Fibroblast of peridontal ligament (primary cell): ENCODE measurements at regions not wholly inside any gene's neighbourhood (a gene's known extent, or its start where the extent isn't known, plus 50 kb on each side); places are given as distances from the start of the nearest gene placed in this dataset.
"Not testable (repeated sequence)": the region's sequence is repeated elsewhere in the genome, so short reads cannot be mapped to it uniquely, and the experiment has no call there.

Experiments
- DNase-seq: peaks from one replicate; pipeline ENCODE4 v3.0.0-alpha.2; 2010; ENCODE audit errors: extremely low read depth

DNA sequence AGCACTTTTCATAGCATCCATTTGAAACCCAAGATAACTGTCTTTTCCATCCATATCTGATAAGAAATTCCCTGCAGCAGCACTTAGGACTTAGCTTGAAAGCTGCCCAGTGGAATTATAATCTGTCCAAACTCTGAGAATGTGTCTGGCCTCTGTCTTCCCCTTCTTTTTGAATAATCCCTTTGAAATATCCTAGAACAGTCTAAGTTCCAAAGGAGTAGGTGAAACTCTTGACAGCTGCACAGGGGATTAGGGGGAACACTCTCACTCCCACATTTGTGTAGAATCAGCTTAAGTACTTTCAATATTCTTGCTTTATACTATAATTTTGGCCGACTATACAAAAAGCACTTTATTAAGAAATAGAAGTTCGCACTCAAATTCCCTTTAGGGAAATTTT, 157.7 kb downstream of the PAPSS1 start:
- no peak for DNase-seq

DNA sequence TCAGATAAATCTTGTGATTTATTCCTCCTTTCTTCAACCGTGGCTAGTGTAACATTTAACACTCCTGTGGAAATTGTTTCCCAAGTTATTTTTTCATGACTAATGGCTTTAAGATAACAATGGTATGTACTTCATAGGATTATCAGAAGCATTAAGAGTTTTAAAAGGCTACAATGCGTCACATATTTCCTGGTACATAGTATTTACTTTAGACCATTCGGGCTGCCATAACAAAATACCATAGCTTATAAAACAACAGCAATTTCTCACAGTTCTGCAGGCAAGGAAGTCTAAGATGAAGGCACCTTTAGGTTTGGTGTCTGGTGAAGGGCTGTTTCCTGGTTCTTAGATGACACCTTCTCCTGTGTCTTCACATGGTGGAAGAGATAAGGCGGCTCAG, 158.6 kb downstream of the PAPSS1 start:
- DNase-seq: no peak

DNA sequence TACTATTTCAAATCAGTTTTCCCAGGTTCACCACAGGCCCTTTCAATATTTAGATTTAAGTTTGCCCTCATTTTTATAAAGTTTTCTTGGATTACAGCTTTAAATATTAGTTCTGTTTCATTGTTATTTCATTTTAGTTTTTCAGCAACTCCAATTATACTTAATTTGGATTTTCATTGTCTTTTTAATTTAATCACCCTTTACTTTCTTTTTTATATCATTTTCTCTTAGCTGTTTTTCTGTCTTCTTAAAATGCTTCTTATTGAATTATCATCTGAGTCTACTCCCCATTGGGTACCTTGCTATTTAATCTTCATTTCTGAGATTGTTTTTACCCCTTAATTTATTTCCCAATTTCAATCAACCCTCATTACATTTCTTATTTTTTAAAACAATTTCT, 160.4 kb downstream of the PAPSS1 start:
- DNase-seq: no peak

DNA sequence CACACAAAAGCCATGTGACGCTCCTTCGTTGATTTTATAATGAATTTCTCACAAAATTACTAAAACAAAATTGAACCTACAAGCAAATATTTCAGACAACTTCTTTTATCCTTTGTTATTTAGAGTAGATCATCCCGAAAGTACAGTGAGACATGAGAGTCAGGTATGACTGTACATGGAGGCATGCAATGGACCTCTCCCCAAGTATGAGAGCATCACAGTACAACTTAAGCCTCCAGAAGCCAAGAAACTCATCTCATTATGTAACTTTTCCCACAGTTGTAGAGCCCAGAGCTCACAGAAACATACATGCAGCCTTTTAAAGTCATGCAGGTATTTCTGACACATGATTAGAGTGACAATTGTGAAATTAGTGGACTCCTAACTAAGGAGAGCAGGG, 167.7 kb downstream of the PAPSS1 start:
- no peak for DNase-seq

DNA sequence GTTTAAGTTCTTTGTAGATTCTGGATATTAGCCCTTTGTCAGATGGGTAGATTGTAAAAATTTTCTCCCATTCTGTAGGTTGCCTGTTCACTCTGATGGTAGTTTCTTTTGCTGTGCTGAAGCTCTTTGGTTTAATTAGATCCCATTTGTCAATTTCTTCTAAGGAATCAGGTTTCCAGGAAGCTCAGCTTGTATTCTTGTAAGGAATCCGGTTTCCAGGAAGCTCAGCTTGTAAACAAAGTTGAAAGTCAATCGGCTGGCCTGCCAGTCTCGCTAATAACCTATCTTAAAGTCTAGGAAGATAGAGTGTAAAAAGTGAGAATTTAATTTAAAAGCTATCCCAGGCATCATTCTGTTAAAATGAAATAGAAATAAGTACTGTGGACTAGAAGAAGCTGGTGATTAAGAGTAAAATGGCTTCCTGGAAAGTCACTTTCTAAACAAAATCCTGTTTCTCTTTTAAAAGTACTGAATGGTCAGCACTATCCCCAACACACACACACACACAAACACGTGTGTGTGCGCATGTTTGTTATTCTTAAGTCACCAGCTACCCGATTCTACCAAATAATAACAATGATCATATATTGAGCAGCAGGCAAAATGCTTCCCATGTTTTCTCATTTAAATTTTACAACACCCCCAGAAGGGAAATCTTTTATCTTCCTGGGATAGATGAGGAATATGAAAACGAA, 171.7 kb downstream of the PAPSS1 start:
- peak; percentile 17 for DNase-seq

DNA sequence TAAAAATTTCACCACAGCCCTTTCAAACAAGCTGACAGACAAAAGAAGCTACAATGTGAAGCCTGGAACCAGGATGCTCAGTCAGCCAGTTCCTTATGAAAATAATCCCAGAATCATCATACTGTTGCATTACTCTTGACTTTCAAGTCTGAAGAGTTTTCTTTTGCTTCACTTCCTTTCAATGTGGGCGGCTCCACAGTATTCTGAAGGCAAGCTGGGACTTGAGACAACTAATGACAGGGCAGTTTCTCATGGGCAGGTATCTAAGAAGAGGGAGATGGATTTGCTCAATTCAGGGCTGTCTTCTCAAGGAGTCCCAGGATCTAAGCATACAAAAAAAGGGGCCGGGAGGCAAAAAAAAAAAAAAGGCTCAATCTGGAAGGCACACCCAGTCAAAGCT, 173.4 kb downstream of the PAPSS1 start:
- no peak for DNase-seq

DNA sequence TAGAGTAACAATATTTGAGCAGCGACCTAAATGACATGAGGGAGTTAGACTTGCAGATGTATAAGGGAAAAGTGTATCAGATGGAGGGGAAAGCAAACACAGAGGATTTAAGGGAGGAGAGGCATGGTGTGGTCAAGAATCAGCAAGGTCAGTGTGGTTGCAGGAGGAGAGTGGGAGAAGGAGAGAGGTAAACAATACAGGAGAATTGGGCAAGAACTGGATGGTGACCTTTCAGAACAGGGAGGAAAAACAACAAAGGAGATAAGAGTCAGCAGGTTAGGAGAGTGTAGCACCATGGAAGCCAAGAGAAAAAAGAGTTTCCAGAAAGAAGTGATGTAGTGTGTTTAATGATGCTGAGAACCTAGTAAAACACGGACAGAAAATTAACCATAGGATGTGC, 178.5 kb downstream of the PAPSS1 start:
- DNase-seq: no peak

DNA sequence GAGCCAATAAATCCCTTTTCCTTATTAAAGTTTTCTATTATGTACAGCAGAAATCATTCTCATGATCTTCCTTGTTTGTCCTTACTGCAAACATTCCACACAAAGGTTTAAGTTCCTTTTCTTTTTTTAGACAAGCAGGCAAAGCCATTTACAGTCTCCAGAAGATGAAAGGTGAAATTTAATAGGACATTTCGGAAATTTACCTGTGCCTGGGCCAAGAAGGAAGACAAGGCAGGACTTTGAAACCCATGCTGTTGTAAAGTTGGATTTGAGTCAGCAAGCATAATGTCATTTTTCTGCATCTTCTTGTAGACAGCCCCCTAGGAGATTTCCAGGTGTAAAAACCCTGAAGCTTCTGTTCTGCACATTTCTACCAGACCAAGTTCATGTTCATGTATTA, 188.1 kb downstream of the PAPSS1 start:
- DNase-seq: no peak

DNA sequence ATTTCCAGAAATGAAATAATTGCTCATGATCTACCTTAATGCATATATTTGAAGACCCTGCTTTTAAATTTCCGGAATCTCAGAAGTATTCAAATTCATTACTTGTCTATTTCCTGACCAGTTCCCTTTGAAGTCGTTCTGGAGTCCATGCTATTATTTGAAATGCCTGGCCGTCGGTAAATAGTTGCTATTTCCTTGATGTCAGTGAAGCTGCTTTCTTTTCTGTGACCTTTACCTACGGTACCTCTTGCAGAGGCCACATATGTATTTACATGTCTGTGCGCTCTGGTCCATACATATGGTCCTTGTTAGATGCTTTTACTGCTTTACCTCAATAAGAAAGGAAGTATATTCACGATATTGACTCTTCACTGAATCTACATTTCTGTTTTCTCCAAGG, 199.7 kb downstream of the PAPSS1 start:
- DNase-seq: no peak

DNA sequence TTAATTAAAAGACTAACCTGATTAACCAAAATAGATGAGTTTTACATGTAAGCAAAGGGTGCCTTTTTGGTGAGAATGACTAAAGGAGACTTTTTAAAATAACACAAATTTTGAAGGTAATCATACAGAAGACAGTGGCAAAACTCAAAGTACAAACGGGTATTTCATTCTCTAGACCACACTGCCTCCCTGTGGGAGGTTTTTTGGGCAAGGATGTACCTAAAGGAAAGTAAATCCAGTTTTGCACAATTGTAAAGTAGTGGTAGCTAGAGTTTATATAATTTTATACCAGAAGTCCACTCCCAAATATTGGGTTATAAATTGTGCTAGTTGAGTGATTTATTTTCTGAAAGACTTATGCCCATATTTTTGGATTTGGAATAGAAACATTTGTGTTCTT, 201.0 kb downstream of the PAPSS1 start:
- DNase-seq: peak; percentile 63

DNA sequence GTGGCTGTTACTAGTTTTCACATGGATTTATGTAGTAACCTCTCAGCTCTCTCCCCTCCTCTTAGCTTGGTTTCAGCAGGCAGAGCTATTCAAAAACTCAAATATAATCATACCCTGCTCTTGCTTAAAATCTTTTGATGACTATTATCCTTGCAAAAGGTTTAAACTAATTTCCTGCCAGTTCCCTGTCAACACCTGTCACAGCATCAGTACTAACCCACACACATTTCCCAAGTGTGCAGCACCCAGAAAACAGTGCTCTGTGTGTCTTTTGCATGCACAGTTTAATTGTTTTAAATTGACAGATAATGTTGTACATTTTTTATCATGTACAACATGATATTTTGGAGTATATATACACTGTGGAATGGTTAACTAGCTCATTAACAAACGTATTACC, 202.0 kb downstream of the PAPSS1 start:
- DNase-seq: no peak

DNA sequence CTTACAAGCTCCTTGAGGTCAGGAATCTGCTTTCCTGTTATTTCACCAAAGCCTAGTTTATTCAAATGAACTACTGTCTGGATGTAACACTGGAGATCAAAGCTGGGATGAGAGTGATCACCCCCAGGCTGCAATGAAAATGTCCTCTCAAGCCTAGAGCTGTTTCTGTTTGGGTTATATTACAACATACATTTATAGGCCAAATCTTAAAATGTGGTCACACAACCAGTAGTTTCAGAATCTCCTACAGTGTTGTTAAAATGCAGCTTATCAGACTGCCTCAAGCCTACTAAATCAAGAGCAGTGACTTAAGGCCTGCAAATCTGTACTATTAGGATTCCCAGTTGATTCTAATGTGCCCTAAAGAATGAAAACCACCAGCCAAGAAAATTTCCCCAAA, 207.5 kb downstream of the PAPSS1 start:
- DNase-seq: no peak

DNA sequence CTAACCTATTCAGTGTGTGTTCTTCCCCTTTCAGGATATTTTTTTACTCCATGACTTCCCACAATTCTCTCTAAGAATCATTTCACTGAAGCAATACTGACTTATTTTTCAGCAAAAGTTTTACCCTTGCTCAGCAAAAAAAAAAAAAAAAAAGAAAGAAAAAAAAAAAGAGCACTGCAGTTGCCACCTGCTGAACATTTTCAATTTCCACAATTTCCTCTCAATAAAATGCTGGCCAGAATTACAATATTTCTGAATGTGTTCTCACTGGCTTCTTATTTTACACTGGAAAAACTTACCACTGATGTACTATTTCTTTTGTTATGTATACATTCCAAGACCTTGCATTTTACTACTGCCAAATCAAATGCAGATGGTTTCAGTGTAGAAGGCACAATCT, 210.4 kb downstream of the PAPSS1 start:
- peak; percentile 37 for DNase-seq

DNA sequence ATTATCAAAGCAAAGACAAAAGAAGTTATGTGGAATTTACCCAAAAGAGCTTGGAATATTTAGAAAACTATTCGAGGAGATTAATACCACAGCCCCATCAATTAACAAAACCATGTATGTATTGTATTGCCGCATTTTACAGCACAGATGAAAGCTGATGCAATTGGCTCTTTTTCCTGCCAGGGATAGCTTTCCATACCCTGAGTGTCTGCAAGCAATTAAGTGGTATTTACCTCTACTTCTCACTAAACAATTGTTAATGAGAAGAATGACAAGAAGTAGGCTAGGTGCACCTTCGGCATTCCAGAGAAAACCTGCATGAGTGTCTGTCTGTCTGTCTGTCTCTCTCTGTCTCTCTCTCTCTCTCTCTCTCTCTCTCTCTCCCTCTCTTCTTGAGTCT, 219.5 kb downstream of the PAPSS1 start:
- no peak for DNase-seq

DNA sequence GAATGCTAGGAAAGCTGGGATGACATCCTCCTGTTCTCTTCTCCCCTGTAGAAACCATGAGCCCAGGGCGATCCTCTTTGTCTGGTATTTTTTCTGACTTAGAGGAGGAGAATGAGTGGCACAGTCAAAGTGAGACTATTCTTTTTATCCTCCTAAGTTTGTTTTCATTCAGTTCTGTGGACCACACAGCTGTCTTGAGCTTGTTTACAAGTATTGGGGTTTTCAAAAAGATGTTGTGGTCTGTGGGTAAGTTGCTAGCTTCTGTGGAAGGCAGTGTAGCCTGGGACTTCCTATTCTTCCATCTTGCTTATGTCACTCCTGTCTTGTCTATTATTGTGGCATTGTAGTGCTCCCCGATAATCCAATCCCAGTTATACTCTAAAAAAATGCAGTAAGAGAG, 223.0 kb downstream of the PAPSS1 start:
- no peak for DNase-seq

DNA sequence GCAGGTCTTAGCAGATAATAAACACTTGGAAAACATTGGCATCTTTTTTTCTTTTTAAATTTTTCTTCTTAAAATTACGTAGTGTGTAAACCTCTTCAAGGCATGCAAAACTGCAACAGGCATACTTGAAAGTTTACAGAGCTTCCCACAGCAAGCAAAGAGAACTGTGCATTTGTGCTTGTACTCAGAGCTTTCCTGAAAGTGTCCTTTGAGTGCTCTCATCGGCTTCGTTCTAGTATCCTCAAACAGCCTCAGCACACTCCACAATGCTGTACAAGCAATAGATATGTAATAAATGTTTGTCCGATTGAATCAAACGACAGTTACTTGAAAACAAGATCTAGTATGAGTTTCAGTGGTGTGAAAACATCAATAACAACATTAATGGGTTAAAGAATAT, 227.5 kb downstream of the PAPSS1 start:
- DNase-seq: no peak

DNA sequence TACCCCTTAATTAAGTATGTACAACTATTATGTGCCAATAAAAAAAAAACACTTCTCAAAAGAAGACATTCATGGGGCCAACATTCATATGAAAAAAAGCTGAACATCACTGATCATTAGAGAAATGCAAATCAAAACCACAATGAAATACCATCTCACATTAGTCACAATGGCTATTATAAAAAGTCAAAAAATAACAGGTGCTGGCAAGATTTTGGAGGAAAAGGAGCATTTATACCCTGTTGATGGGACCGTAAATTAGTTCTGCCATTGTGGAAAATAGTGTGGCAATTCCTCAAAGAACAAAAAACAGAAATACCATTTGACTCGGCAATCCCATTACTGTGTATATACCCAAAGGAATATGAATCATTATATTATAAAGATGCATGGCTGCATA, 229.9 kb downstream of the PAPSS1 start:
- DNase-seq: no peak

DNA sequence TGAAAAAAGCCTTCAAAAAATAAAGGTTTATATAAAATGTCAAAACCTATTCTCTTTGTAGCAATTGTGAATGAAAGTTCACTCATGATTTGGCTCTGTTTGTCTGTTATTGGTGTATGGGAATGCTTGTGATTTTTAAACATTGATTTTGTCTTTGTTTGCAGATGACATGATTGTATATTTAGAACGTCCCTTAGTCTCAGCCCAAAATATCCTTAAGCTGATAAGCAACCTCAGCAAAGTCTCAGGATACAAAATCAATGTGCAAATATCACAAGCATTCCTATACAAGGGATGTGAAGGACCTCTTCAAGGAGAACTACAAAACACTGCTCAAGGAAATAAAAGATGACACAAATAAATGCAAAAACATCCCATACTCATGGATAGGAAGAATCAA, 236.4 kb downstream of the PAPSS1 start:
- not testable (repeated sequence) for DNase-seq

DNA sequence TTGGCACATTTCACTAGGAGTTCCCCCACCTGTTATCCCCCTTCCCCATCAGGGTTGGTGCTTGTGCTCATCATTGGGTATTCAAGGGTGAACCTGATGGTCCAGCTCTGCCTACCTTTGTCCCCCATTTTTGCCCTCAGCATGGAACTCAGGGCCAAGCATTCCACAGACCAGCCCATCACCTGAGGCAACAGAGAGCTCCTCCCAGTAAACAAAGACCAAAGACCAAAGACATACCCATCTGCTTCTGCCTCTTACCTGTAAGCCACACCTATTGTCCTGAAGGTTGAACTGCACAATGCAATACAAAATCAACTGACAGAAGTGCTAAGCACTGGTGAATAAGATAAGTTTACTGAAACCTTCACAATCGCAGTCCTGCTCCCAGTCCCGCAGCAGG, 237.5 kb downstream of the PAPSS1 start:
- no peak for DNase-seq

DNA sequence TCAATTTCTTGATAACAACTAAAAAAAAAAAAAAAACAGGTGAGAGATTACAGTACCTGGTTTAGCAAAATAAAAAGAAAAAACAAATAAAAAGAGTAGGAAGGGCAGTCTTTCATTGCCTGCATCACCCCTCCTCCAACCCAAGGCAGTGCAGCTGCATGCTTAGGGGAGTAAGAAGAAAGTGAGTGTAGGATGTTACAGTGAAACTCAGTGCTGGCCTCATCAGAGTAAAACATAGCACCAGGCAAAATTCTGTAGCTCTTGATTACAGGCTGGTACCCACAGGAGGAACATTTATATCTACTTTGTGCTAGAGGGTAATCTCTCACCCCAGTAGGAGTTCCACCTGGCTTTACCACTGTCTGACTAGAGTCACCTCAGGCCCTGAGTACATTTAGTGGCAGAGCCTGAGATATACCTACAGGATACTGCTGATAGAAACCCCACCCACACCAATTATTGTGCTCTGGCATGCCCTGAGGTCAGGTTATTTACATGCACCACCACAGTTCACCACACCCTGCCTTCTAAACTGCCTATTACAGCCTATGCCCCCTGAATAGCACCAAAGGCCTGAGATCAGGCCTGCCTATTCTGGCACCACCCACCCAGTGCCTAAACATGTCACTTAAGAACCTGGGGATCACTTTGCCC, 241.6 kb downstream of the PAPSS1 start:
- no peak for DNase-seq

DNA sequence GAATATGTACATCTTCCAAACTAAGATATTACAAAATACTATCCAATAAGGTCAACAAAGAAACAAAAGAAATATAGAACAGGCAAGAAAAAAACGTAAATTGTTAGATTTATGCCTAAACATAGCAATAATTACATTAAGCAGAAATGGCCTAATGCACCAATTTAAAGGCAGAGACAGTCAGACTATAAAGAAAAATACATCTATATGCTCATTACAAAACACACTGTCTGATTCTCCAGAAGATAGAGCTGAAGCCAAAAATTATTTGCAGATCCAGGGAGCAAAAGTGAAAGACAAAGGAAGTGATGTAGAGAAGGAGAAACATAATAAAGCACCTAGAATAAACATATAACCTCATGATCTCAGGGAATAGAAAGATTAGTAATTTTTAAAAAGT, 246.9 kb downstream of the PAPSS1 start:
- DNase-seq: no peak

DNA sequence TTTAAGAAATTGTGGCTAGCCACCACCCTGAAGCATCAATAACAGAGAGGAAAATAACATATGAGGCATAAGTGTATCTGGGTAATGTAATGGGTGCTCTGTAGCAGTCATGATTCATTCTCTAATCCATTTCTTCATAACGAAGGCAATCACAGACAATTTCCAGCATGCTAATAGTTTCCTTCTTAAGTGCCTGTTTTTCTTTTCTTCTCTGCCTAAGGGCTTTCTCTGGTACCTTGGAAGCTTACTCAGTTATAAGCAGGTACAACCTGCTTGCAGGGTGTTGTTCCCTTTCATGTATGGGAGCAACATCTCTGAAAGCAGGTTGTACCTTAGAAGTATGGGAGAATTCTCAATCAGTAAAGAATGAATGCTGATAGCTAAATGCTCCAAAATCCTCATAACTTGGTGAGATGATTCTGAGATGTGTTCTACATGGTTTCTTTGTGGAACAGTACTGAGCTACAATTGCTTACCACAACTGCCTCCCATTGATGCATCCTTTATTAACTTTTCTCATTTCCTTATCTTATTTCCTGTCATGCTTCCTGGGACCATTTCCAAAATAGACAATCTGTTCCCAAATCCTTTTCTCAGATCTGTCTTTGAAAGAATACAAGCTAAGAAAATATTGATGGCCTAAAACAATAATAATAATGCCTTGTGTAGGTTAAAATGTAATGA, 247.6 kb downstream of the PAPSS1 start:
- DNase-seq: no peak

DNA sequence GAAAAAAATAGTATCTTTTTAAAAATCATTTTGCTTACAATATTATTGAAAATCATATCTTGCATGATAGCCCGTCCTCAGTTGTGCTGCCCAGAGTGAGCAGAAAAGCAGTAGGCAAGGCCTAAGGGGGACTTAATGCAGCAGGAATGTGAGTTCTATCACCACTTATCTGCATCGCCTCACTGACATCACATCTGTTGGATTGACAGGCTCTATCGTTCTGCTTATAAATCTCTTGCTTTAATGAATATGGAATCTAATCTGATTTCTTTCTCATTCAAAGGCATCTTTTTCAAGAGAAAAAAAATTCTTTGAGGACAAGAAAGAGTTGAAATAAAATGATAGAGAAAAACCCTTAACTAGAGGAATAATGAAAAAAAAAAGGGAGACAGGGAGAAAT, 249.9 kb downstream of the PAPSS1 start:
- no peak for DNase-seq
